DND-41 (cell line): ENCODE measurements at regions not wholly inside any gene's neighbourhood (a gene's known extent, or its start where the extent isn't known, plus 50 kb on each side); places are given as distances from the start of the nearest gene placed in this dataset.

Source experiments
- EZH2 ChIP-seq: IDR thresholded peaks from 3 replicates; pipeline ENCODE4 v1.6.1; 2012; ENCODE audit warnings: borderline replicate concordance, low read depth, mild to moderate bottlenecking, moderate library complexity, low read length, inconsistent platforms; ENCODE audit not compliant: severe bottlenecking
- TF ChIP-seq, protein P1 (sequence below): IDR thresholded peaks from 2 replicates; pipeline ENCODE4 v1.5.1; 2012; ENCODE audit warnings: borderline replicate concordance, low read length, moderate library complexity, mild to moderate bottlenecking; ENCODE audit not compliant: poor library complexity, severe bottlenecking; ENCODE audit errors: extremely low read depth

DNA sequence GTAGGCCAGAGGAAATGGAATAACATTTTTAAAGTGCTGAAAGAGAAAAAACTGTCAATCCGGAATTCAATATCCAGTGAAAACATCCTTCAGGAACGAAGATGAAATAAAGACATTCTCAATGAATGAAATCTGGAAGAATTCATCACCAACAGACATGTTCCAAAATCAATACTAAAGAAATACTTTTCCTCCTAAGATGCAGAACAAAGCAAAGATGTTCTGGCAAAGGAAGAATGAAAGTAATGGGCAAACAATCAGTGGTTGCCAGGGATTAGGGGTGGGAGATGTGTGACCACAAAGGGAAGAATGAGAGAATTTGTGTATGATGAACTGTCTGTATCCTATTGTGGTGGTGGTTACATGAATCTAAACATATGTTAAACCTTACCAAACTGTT lies 52.8 kb upstream of the EEPD1 start:
- TF ChIP-seq, protein P1, sequence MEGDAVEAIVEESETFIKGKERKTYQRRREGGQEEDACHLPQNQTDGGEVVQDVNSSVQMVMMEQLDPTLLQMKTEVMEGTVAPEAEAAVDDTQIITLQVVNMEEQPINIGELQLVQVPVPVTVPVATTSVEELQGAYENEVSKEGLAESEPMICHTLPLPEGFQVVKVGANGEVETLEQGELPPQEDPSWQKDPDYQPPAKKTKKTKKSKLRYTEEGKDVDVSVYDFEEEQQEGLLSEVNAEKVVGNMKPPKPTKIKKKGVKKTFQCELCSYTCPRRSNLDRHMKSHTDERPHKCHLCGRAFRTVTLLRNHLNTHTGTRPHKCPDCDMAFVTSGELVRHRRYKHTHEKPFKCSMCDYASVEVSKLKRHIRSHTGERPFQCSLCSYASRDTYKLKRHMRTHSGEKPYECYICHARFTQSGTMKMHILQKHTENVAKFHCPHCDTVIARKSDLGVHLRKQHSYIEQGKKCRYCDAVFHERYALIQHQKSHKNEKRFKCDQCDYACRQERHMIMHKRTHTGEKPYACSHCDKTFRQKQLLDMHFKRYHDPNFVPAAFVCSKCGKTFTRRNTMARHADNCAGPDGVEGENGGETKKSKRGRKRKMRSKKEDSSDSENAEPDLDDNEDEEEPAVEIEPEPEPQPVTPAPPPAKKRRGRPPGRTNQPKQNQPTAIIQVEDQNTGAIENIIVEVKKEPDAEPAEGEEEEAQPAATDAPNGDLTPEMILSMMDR: no peak
- no peak for TF ChIP-seq EZH2
